GM18951 (cell line): ENCODE measurements at regions not wholly inside any gene's neighbourhood (a gene's known extent, or its start where the extent isn't known, plus 50 kb on each side); places are given as distances from the start of the nearest gene placed in this dataset.

Experiments used
- POLR2A ChIP-seq: IDR thresholded peaks from 4 replicates; pipeline ENCODE4 v1.6.1; 2011; ENCODE audit warnings: mild to moderate bottlenecking; ENCODE audit not compliant: insufficient read length, insufficient read depth; ENCODE audit errors: extremely low read depth
- in situ Hi-C: fragments of 300-500 bp; cut with MboI; formaldehyde crosslinking; loops from one replicate; pipeline ENCODE4 v1.12.0; 2022; ENCODE audit warnings: low sequenced_read_pairs, mixed read lengths, inconsistent platforms; ENCODE audit not compliant: unreplicated experiment

DNA sequence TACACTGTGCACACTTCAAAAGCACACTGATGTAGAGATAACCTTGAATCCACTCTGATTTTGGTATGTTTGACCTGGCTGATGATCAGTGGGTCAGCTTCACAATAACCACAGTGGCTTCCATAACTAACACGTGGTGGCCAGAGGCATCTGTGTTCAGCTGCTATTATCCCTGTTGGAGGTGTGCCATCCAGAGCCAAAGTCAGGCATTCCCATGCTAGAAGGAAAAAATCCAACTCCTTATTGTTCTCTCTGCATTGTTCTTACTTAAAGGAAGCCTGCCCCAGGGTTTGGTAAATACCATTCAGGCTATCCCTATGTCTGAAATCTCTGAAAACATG lies 127.3 kb upstream of the MON1B start:
- TF ChIP-seq POLR2A = no peak
- in situ Hi-C loops = loop anchor here (25.0 kb wide), 1 partner anchor 376 kb away; no protein-coding TSS in a partner anchor

DNA sequence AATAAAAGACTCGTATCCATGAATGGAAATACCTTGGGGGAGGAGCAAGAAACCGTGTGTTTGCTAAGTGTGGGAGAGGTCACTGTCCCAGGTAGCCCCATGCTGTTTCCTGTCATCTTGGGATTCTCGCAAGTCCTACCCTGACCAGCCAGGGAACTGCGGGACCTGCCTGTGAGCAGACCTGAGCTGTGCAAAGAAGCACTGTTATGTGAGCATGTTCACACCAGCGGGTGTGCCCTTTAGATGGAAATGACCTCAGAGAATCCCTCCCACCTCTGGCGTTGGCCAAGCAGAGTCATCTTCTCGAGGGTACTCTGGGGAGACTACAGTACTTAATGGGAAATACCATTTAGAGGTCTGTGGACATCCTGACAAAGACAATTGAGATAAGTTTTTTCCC lies 127.0 kb upstream of the MON1B start:
- in situ Hi-C loops = loop anchor here (25.0 kb wide), 1 partner anchor 377 kb away; no protein-coding TSS in a partner anchor
- TF ChIP-seq POLR2A = no peak

DNA sequence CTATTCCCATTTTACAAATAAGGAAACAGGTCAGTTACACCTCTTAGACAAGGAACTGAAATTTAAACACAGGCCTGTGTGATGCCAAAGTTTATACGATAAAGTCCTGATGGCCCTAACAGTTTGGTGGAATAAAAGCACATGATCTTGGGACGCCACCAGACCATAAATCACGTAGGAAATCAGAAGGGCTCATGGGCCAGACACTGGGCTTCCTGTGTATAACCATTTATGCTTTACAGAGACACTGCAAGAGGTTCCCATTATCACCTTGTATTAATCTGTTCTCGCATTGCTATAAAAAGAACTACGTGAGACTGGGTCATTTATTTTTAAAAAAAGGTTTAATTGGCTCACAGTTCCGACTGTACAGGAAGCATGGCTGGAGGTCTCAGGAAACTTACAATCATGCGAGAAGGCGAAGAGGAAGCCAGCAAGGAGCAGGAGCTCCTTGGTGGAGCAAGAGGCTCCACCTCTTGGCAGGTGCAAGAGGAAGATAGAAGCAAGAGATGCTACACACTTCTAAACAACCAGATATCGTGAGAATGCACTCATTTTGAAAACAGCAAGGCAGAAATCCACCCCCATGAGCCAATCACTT lies 124.0 kb upstream of the MON1B start:
- no peak for TF ChIP-seq POLR2A
- in situ Hi-C loops = loop anchor here (25.0 kb wide), 1 partner anchor 380 kb away; no protein-coding TSS in a partner anchor

DNA sequence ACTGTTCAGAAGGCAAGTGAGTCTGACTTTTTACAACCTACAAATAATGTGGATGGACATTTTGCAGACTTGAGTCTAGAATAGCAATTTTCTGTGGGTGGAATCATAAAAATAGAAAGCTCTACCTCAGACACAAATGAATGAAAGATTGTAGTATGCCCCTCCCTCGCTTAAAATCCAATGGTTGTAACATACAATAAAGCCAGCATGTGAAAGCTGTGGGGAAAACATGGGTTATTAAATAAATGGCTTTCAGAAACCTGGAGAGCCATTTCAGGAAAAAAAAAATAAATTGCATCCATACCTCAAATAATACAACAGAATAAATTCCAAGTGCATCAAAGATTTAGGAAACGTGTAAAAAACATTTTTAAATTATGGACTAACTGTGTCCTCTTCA lies 123.1 kb upstream of the MON1B start:
- in situ Hi-C loops = loop anchor here (25.0 kb wide), 1 partner anchor 381 kb away; no protein-coding TSS in a partner anchor
- TF ChIP-seq POLR2A = no peak

DNA sequence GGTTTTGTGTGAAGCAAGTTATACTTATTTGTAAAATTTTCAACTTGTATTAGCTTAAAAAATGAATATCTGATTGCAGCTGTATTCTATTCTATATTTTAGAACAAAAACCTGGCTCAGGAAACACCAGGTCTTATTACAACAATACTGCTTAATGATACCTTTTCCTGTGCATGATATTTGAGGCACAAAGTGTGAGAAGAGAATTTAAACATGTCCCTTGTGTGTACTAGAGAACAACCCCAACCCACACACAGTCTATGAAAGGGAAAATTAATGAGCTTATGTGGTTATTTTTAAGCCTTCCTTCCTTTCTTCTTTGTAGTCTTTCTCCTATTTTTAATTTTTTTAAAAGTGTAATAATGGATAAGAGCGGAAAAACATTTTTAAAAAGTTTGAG lies 122.6 kb upstream of the MON1B start:
- no peak for TF ChIP-seq POLR2A
- in situ Hi-C loops = loop anchor here (25.0 kb wide), 1 partner anchor 381 kb away; no protein-coding TSS in a partner anchor

DNA sequence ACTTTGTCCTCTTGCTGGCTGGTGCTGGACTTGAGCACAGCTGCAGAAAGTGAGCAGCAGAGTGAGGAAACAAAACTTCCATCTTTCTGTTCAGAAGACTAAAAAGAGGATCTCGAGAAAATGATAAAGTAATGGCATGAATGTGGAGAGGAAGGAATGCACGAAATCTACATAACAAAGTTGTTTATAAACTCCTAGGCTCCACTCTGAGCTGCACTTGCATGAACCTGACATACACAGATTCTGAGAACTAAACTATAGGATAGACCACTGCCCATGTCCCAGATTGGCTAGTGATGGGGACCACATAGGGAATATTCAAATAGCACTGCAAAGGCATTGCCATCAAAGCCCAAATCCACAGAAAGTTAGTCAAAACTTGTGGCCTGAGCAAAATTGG lies 121.1 kb upstream of the MON1B start:
- in situ Hi-C loops = loop anchor here (25.0 kb wide), 1 partner anchor 383 kb away; no protein-coding TSS in a partner anchor
- no peak for TF ChIP-seq POLR2A

DNA sequence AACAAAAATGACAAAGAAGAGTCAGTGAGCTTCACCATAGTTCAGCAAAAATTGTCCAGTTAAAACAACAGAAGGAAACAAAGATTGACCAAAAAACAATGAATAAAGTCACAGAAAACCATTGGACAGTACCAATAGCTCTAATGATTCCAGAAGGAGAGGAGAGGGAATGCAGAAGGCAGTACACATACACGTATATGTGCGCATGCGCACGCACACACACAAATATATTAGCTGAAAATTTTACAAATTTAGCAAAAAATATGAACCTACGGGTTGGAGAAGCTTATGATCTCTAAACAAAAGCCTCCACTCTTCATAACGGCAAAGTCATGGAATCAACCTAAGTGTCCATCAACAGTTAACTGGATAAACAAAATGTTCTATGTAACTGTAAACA lies 120.3 kb upstream of the MON1B start:
- in situ Hi-C loops = loop anchor here (25.0 kb wide), 1 partner anchor 383 kb away; no protein-coding TSS in a partner anchor
- TF ChIP-seq POLR2A = no peak

DNA sequence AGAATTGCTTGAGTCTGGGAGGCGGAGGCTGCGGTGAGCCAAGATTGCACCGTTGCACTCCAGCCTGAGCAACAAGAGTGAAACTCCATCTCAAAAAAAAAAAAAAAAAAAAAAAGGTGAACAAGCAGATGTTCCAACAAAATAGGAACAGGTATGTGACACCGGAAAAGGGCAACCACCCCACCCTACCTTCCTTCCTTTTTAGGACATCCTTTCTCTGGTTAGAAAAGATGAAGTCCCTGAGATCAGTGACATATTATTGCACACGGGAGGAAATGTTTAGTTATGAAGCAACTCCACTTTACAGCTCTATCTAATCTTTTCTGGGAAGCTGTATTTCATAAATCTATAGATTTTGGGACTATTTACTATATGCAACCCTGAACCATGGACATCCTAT lies 114.2 kb upstream of the MON1B start:
- in situ Hi-C loops = no loop called here
- no peak for TF ChIP-seq POLR2A

DNA sequence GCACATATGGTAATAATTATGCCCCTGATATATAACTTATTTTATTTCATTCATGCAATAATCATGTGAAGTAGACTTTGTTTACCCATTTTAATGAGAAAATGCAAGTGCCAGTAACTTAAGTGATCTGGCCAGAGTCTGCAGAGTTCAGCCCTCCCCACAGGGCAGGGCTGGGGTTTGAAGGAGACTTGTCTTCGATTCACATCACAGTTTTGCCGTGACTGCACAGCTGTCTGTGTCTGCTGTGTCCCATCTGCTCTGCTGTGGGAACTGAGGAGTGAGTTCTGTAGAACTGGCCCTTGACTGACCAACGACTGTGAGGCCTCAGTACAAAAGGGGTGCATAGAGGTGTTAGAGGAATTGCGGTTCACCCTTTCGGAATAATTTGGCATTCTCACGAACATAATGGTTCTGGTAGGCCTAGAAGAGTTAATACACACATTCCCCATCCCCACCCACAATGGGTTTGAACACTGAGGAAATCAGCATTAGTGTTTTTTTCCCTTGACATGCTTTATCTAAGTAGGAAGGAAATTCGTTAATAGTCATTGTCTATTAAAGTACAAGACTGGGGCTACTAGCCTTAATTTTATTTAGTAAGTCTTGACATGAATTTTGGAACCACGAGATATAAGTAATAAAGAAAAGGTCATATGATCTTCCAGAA lies 113.6 kb upstream of the MON1B start:
- in situ Hi-C loops = no loop called here
- no peak for TF ChIP-seq POLR2A

DNA sequence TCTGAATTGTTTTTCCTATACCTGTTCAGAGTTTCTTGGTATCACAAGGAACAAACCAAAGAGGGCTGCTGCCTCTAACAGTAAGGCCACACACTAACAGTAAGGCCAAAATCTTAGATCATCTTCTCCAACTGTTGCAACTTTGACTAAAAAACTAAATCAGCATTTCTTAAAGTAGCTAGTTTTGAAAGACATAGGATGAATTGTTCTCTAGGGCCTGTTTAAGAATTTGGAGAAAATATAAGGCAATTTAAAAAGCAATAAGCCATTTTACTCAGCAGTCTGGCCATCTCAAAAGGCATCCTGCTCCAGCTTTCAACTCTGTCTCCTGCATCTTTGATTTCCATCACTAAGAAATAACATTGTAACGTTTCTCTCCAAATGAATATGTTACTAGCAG lies 105.0 kb upstream of the MON1B start:
- no peak for TF ChIP-seq POLR2A
- in situ Hi-C loops = no loop called here

DNA sequence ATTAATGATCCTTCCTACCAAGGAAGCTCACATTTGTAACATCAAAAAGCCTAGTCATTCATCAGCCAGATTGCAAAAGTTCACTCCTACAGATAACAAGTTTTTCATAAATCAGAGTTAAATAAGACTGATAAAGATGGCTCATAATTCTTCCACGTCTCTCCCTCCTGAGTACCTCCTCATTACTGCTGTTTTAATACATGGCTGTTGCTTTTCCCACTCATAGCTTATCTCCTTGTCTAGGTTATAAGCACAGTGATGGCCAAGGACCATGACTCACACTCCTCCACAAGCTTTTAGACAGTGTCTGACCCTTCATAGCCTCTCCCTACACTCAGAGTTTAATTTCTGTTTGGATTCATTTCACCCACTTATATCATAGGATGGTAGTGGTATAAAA lies 100.9 kb upstream of the MON1B start:
- TF ChIP-seq POLR2A = no peak
- in situ Hi-C loops = no loop called here

DNA sequence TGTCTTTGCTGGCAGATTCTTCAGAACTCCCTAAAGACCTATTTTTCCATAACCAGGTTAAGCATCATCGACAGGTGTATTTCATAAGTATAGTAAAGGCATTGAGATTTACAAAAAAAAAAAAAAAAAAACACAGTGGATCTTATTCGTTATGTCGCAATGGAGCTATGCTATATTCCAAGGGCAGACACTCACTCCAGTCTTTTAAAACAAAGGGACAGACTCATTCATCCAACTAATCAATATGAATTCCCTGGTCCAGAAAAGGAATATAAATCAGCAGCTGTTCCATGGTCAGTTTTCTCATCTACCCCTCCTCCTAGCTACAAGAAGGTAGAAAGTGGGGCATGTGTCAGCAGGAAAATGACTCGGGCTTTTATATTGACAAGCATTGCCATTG lies 97.7 kb upstream of the MON1B start:
- no peak for TF ChIP-seq POLR2A
- in situ Hi-C loops = no loop called here

DNA sequence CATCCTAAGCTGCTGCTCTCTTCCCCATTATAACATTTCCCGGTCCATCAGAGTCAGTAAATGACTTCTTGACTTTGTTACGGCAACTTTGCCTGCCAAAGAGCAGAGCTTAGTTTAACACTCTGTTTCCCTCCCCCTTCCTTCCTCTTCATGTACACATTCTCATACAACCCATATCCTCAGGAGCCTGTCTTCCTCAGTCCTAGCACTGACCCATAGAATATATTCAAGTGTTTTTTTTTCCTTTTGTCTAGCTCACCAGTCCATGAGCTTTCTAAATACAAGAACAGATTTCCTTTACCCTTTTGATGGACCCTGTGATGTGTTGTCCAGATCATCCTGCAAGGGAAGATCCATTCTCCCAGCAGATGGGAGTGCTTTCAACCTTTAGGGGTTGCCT lies 97.0 kb upstream of the MON1B start:
- in situ Hi-C loops = no loop called here
- TF ChIP-seq POLR2A = no peak

DNA sequence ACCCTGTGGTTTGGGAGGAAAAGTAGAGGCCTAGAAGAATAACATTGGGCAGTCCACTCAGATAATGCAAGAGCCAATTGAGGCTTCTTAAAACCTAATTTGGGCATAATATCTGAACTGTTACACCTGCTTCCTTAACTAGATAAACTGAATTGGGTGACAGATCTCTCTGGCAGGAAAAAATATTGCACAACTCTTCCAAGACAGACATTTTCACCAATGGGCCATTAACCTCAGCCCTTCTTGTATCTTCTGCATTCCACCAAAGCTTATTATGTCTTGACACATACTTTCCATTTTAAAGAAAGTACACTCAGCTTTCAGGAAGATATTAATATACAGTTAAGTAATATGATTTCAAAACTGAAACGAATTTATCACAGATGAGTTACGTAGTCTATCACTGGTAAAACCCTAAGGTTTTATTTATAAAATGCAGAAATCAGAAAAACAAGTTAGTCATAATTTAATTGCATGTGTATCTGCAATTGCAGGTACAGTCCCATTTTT lies 79.9 kb upstream of the MON1B start:
- in situ Hi-C loops = no loop called here

More for the DNA sequence above, 79.9 kb upstream of the MON1B start:
- TF ChIP-seq POLR2A = no peak
